IMR-90 (cell line): ENCODE measurements at regions not wholly inside any gene's neighbourhood (a gene's known extent, or its start where the extent isn't known, plus 50 kb on each side); places are given as distances from the start of the nearest gene placed in this dataset.

Experiments
- ATAC-seq: fragments of 200-7000 bp; cut with Tn5 transposase; 2 replicates; pipeline ENCODE4 v1.9.1; 2020; ENCODE audit warnings: low read depth, mild to moderate bottlenecking, moderate library complexity
- BruUV-seq: library from RNA; stranded (reverse); fragments of 400-500 nt; replicated peaks from 2 replicates; lab custom pipeline; 2021; lab: Mats Ljungman, UMichigan
- CTCF ChIA-PET: fragments of 300-600 bp; formaldehyde crosslinking; extraction: SDS; loops from one replicate; lab custom pipeline; 2021; ENCODE audit warnings: antibody characterized with exemption; lab: Yijun Ruan, JAX
- POLR2A ChIA-PET: fragments of 300-600 bp; sonication (Branson Sonifier 250); formaldehyde crosslinking; loops from one replicate; lab custom pipeline; 2022; ENCODE audit warnings: antibody characterized with exemption; ENCODE audit not compliant: unreplicated experiment; lab: Charles Lee
- DNase-seq: peaks from one replicate; pipeline ENCODE4 v3.0.0; 2013
- H2AFZ ChIP-seq: replicated peaks from 2 replicates; pipeline ENCODE3; 2013; ENCODE audit warnings: low read length, mild to moderate bottlenecking; ENCODE audit not compliant: poor library complexity
- H2AK5ac ChIP-seq: 2 replicates; pipeline ENCODE4 v1.6.1; 2013; ENCODE audit warnings: low read depth, low read length, inconsistent platforms
- H2AK9ac ChIP-seq: replicated peaks from 2 replicates; pipeline ENCODE3; 2013; ENCODE audit warnings: mild to moderate bottlenecking, low read depth, low read length, moderate library complexity; ENCODE audit not compliant: poor library complexity
- H2BK120ac ChIP-seq: 2 replicates; pipeline ENCODE4 v1.6.1; 2013; ENCODE audit warnings: low read depth, low read length, inconsistent platforms
- H2BK15ac ChIP-seq: 3 replicates; pipeline ENCODE4 v1.6.1; 2013; ENCODE audit warnings: low read depth, low read length, inconsistent platforms
- H2BK20ac ChIP-seq: 2 replicates; pipeline ENCODE4 v1.6.1; 2013; ENCODE audit warnings: low read depth, mild to moderate bottlenecking, inconsistent platforms, low read length, moderate library complexity
- H2BK5ac ChIP-seq: 2 replicates; pipeline ENCODE4 v1.6.1; 2013; ENCODE audit warnings: mild to moderate bottlenecking, low read depth, low read length, inconsistent platforms; ENCODE audit not compliant: poor library complexity, severe bottlenecking
- H3K14ac ChIP-seq: replicated peaks from 2 replicates; pipeline ENCODE4 v1.6.1; 2013; ENCODE audit warnings: low read depth, low read length, inconsistent platforms
- H3K18ac ChIP-seq: 2 replicates; pipeline ENCODE4 v1.6.1; 2013; ENCODE audit warnings: low read depth, low read length, control low read depth
- H3K23ac ChIP-seq: 2 replicates; pipeline ENCODE4 v1.6.1; 2013; ENCODE audit warnings: low read depth, low read length, inconsistent platforms
- H3K27ac ChIP-seq: 2 replicates; pipeline ENCODE4 v1.5.1; 2013; ENCODE audit warnings: mild to moderate bottlenecking, control low read depth, low read length; ENCODE audit not compliant: insufficient read depth
- H3K27me3 ChIP-seq: 2 replicates; pipeline ENCODE4 v1.6.1; 2013; ENCODE audit warnings: low read length; ENCODE audit not compliant: control insufficient read depth, insufficient read depth
- H3K36me3 ChIP-seq: 2 replicates; pipeline ENCODE4 v1.6.1; 2013; ENCODE audit warnings: low read length, mixed read lengths; ENCODE audit not compliant: control insufficient read depth, insufficient read depth
- H3K4ac ChIP-seq: 2 replicates; pipeline ENCODE4 v1.6.1; 2013; ENCODE audit warnings: low read depth, low read length, inconsistent platforms
- H3K4me1 ChIP-seq: 2 replicates; pipeline ENCODE4 v1.6.1; 2013; ENCODE audit warnings: low read length, mixed read lengths; ENCODE audit not compliant: control insufficient read depth, insufficient read depth
- H3K4me2 ChIP-seq: 2 replicates; pipeline ENCODE4 v1.6.1; 2013; ENCODE audit warnings: low read depth, mild to moderate bottlenecking, control low read depth, low read length, moderate library complexity
- H3K4me3 ChIP-seq: 2 replicates; pipeline ENCODE4 v1.5.1; 2013; ENCODE audit warnings: low read depth, mild to moderate bottlenecking, control low read depth, low read length, moderate library complexity; ENCODE audit not compliant: insufficient read depth
- H3K56ac ChIP-seq: 2 replicates; pipeline ENCODE4 v1.6.1; 2013; ENCODE audit warnings: low read length, inconsistent platforms; ENCODE audit not compliant: insufficient read depth; ENCODE audit errors: extremely low read depth
- H3K79me1 ChIP-seq, 2 experiments: 2 replicates each; pipeline ENCODE4 v1.6.1; 2013; ENCODE audit warnings: low read length in 2 of 2, inconsistent platforms in 1 of 2, low read depth in 1 of 2
- H3K9ac ChIP-seq: 2 replicates; pipeline ENCODE4 v1.6.1; 2013; ENCODE audit warnings: low read depth, low read length, control low read depth
- H3K9me1 ChIP-seq: 2 replicates; pipeline ENCODE4 v1.6.1; 2013; ENCODE audit warnings: low read length, inconsistent platforms; ENCODE audit not compliant: insufficient read depth
- H3K9me3 ChIP-seq: 2 replicates; pipeline ENCODE4 v1.6.1; 2013; ENCODE audit warnings: low read length; ENCODE audit not compliant: control insufficient read depth, insufficient read depth
- H4K20me1 ChIP-seq: 2 replicates; pipeline ENCODE4 v1.6.1; 2013; ENCODE audit warnings: low read length, inconsistent platforms; ENCODE audit not compliant: insufficient read depth
- H4K5ac ChIP-seq: 2 replicates; pipeline ENCODE4 v1.6.1; 2013; ENCODE audit warnings: mild to moderate bottlenecking, low read depth, low read length, control low read depth
- H4K8ac ChIP-seq, 2 experiments: 2 replicates each; pipeline ENCODE4 v1.6.1; 2013; ENCODE audit warnings: low read depth in 2 of 2, low read length in 2 of 2, control low read depth in 1 of 2, inconsistent platforms in 1 of 2
- H4K91ac ChIP-seq: 2 replicates; pipeline ENCODE4 v1.6.1; 2013; ENCODE audit warnings: low read depth, low read length, inconsistent platforms; ENCODE audit not compliant: insufficient read depth
- CEBPB ChIP-seq: IDR thresholded peaks from 2 replicates; pipeline ENCODE4 v1.6.1; 2012; ENCODE audit warnings: low read depth, low read length, improper control_type of control experiment
- MAFK ChIP-seq: IDR thresholded peaks from 2 replicates; pipeline ENCODE4 v1.6.1; 2012; ENCODE audit warnings: low read depth, low read length, improper control_type of control experiment
- MXI1 ChIP-seq: IDR thresholded peaks from 2 replicates; pipeline ENCODE4 v1.6.1; 2012; ENCODE audit warnings: low read depth, mild to moderate bottlenecking, low read length, moderate library complexity, borderline replicate concordance
- POLR2A ChIP-seq: IDR thresholded peaks from 2 replicates; pipeline ENCODE4 v1.6.1; 2012; ENCODE audit warnings: mild to moderate bottlenecking, low read depth, low read length
- RAD21 ChIP-seq: IDR thresholded peaks from 2 replicates; pipeline ENCODE4 v1.6.1; 2012; ENCODE audit warnings: low read length, improper control_type of control experiment
- RFX5 ChIP-seq: IDR thresholded peaks from 2 replicates; pipeline ENCODE4 v1.8.0; 2012; ENCODE audit warnings: low read depth, mild to moderate bottlenecking, low read length, moderate library complexity
- WGBS, 2 experiments: methylation state at CpG; one replicate each; pipeline versions ENCODE4 v1.1.5 to v1.1.7; 2013; ENCODE audit warnings: missing lambda C conversion rate in 2 of 2; ENCODE audit not compliant: insufficient read length in 1 of 2; ENCODE audit errors: extremely low coverage in 2 of 2; 5-methylcytosine and 5-hydroxymethylcytosine counted together
- dilution Hi-C: fragments of 300-500 bp; cut with HindIII; formaldehyde crosslinking; loops from one replicate; pipeline ENCODE4 v1.14.3; 2018; ENCODE audit warnings: low sequenced_read_pairs; ENCODE audit not compliant: unreplicated experiment
- in situ Hi-C: fragments of 300-500 bp; cut with MboI; formaldehyde crosslinking; loops from 3 replicates; pipeline ENCODE4 v1.14.3; 2019; ENCODE audit warnings: low sequenced_read_pairs, inconsistent platforms, mixed read lengths
- intact Hi-C: fragments of 100-400 bp; cut with micrococcal nuclease; formaldehyde crosslinking; loops from 2 replicates; pipeline ENCODE4 v1.10.0; 2022
- TF ChIP-seq, protein P1 (sequence below): fragments of 150-350 bp; IDR thresholded peaks from 2 replicates; pipeline ENCODE4 v1.6.1; 2016; ENCODE audit warnings: low read depth, mild to moderate bottlenecking, low read length, moderate library complexity, borderline replicate concordance

- Histone ChIP-seq H3K4me2 (no peak overlapping the region), H2BK120ac (no peak overlapping the region), H3K27ac (no peak overlapping the region), H3K4ac (no peak overlapping the region), H3K56ac (no peak overlapping the region), H4K20me1 (no peaks in the 10 kb centered on the region), H3K27me3 (peaks cover 2% of the 10 kb centered on the region; the same call in 1 of the 2 replicates), H2AK9ac (peak overlapping the region; percentile 38), H2BK20ac (no peak overlapping the region), H3K4me1 (no peaks in the 10 kb centered on the region), H2AK5ac (0 out of 2 replicates have a peak overlapping the region, but pooled peaks have one; percentile 73), H3K4me3 (no peak overlapping the region), H3K9me3 (no peaks in the 10 kb centered on the region), H2BK5ac (peak overlapping the region; percentile 82), H2BK15ac (peak overlapping the region; percentile 26; the same call in 1 of the 3 replicates), H4K5ac (no peak overlapping the region), H3K23ac (peak overlapping the region; percentile 24; the same call in 1 of the 2 replicates), H3K18ac (no peak overlapping the region), H3K79me1 (no peaks in the 10 kb centered on the region), H3K9me1 (peaks cover 5% of the 10 kb centered on the region; the same call in 1 of the 2 replicates), H4K8ac (no peak overlapping the region), H3K9ac (no peak overlapping the region), H4K91ac (no peak overlapping the region), H3K36me3 (no peaks in the 10 kb centered on the region), H2AFZ (peak overlapping the region; percentile 54), H3K14ac (no peak overlapping the region)
- 85% methylated on average over 7 of the region's 10 CpGs; no CpG with 5 or more reads in 1 of the 2 experiments for WGBS, 2 experiments
- TF ChIP-seq POLR2A (no peak), MXI1 (no peak), CEBPB (no peak), RFX5 (no peak), RAD21 (no peak), MAFK (no peak)
- TF ChIP-seq, protein P1, sequence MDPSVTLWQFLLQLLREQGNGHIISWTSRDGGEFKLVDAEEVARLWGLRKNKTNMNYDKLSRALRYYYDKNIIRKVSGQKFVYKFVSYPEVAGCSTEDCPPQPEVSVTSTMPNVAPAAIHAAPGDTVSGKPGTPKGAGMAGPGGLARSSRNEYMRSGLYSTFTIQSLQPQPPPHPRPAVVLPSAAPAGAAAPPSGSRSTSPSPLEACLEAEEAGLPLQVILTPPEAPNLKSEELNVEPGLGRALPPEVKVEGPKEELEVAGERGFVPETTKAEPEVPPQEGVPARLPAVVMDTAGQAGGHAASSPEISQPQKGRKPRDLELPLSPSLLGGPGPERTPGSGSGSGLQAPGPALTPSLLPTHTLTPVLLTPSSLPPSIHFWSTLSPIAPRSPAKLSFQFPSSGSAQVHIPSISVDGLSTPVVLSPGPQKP: no peak
- dilution Hi-C loops: no loop called here
- DNase-seq: no peak
- in situ Hi-C loops: no loop called here
- BruUV-seq: no TSS peak
- intact Hi-C loops: no loop called here
- CTCF ChIA-PET: no interaction called here
- POLR2A ChIA-PET: no interaction called here
- ATAC-seq: no peak
These were observed 94.2 kb upstream of the ALDH1A3 start for GRCh38 chr15:100785181-100786138.
